ENCODE measurements at regions not wholly inside any gene's neighbourhood (a gene's known extent, or its start where the extent isn't known, plus 50 kb on each side); places are given as distances from the start of the nearest gene placed in this dataset.

GRCh38 chr9:97160255-97160654, 121.3 kb upstream of the CTSV start:
- TF ChIP-seq CTCF (IDR thresholded peaks at IDR 0.05; ENCODE audit: low read depth, low read length, poor library complexity, severe bottlenecking) = no peak
- no peak for TF ChIP-seq EZH2phosphoT487 (IDR thresholded peaks at IDR 0.05; ENCODE audit: borderline replicate concordance, low read length)

Measured in DOHH2 (cell line).